CD4-positive, alpha-beta T cell (primary cell): ENCODE measurements at regions not wholly inside any gene's neighbourhood (a gene's known extent, or its start where the extent isn't known, plus 50 kb on each side); places are given as distances from the start of the nearest gene placed in this dataset.

Experiments used
- ATAC-seq: fragments of 200-7000 bp; cut with Tn5 transposase; one replicate; pipeline ENCODE4 v1.10.0; 2022; ENCODE audit warnings: mild to moderate bottlenecking; ENCODE audit not compliant: poor library complexity
- CTCF ChIA-PET: fragments of 350-600 bp; sonication (Branson Sonifier 250); formaldehyde crosslinking; loops from one replicate; lab custom pipeline; 2021; ENCODE audit warnings: antibody characterized with exemption, inconsistent platforms; lab: Charles Lee
- POLR2A ChIA-PET: fragments of 350-600 bp; sonication (Branson Sonifier 250); formaldehyde crosslinking; loops from one replicate; lab custom pipeline; 2021; ENCODE audit warnings: antibody characterized with exemption, inconsistent platforms; lab: Charles Lee
- DNase-seq, 14 experiments: peaks; one replicate each; pipeline ENCODE4 v3.0.0-alpha.2; 2013 to 2020; ENCODE audit warnings: mixed read lengths in 2 of 14
- H3K27ac ChIP-seq, 2 donors: one replicate each; pipeline versions ENCODE4 v1.5.1 to v1.7.0; 2013; ENCODE audit warnings: low read length in 2 of 2, low read depth in 1 of 2, mild to moderate bottlenecking in 1 of 2
- H3K27me3 ChIP-seq, 2 experiments: 1 replicate in 1 of 2; 2 replicates in 1 of 2; pipeline versions ENCODE4 v1.6.1 to v1.7.0; 2013; ENCODE audit warnings: low read length in 2 of 2, control low read depth in 1 of 2, mild to moderate bottlenecking in 1 of 2, moderate library complexity in 1 of 2; ENCODE audit not compliant: insufficient read depth in 2 of 2, control insufficient read depth in 1 of 2
- H3K36me3 ChIP-seq: one replicate; pipeline ENCODE4 v1.6.1; 2013; ENCODE audit warnings: low read length, control low read depth; ENCODE audit not compliant: insufficient read depth
- H3K4me1 ChIP-seq: one replicate; pipeline ENCODE4 v1.6.1; 2013; ENCODE audit warnings: low read length, control low read depth; ENCODE audit not compliant: insufficient read depth
- H3K4me3 ChIP-seq: one replicate; pipeline ENCODE4 v1.5.1; 2013; ENCODE audit warnings: mild to moderate bottlenecking, low read length, moderate library complexity
- H3K9me3 ChIP-seq, 2 experiments: 1 replicate in 1 of 2; 2 replicates in 1 of 2; pipeline versions ENCODE4 v1.6.1 to v1.7.0; 2013; ENCODE audit warnings: low read length in 2 of 2, mild to moderate bottlenecking in 2 of 2, control low read depth in 1 of 2, moderate library complexity in 1 of 2; ENCODE audit not compliant: control insufficient read depth in 1 of 2, insufficient read depth in 1 of 2
- H3K27ac Mint-ChIP-seq: one replicate; pipeline ENCODE4 v1.8.0; 2020; ENCODE audit warnings: mixed read lengths
- H3K27me3 Mint-ChIP-seq: one replicate; pipeline ENCODE4 v1.8.0; 2021; ENCODE audit warnings: mixed read lengths
- H3K36me3 Mint-ChIP-seq: one replicate; pipeline ENCODE4 v1.8.0; 2021; ENCODE audit warnings: low read depth, mixed read lengths
- H3K4me1 Mint-ChIP-seq: one replicate; pipeline ENCODE4 v1.8.0; 2021; ENCODE audit warnings: low read depth, mixed read lengths
- H3K4me3 Mint-ChIP-seq: one replicate; pipeline ENCODE4 v1.8.0; 2020; ENCODE audit warnings: mild to moderate bottlenecking, mixed read lengths
- H3K9me3 Mint-ChIP-seq: one replicate; pipeline ENCODE4 v1.8.0; 2020; ENCODE audit warnings: mixed read lengths
- intact Hi-C, 2 experiments: fragments of 100-400 bp; cut with DNase I in 1 of 2; cut with micrococcal nuclease in 1 of 2; formaldehyde crosslinking; loops; one replicate each; pipeline versions ENCODE4 v1.15.1 to v1.9.0; 2023 to 2025; cut with DNase I, micrococcal nuclease
- TF ChIP-seq, protein P1 (sequence below): fragments of 200-600 bp; IDR thresholded peaks from one replicate; pipeline ENCODE4 v1.8.0; 2022; ENCODE audit warnings: antibody characterized with exemption, mild to moderate bottlenecking

DNA sequence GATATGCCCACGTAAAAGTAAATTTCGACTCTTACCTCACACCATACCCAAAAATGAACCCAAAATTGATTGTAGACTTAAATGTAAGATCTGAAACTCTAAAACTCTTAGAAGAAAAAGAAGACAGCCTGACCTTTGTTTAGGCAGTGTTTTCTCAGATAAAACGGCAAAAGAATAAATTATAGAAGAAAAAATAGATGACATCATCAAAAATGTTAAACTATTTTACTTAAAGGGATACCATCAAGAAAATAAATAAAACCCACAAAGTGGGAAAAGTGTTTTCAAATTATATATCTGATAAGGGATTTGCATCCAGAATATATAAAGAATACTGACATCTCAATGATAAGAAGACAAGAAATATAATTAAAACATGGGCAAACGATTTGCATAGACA lies 862.7 kb downstream of the DTWD2 start:
- Mint-ChIP-seq H3K27me3 (no peaks in the 10 kb centered on the region), H3K4me1 (no peaks in the 10 kb centered on the region), H3K9me3 (peaks cover 7% of the 10 kb centered on the region), H3K36me3 (no peaks in the 10 kb centered on the region), H3K27ac (no peak overlapping the region), H3K4me3 (no peak overlapping the region)
- Histone ChIP-seq H3K27me3 (no peaks in the 10 kb centered on the region), H3K27ac (no peak overlapping the region), H3K9me3 (no peaks in the 10 kb centered on the region), H3K4me1 (no peaks in the 10 kb centered on the region), H3K4me3 (no peak overlapping the region), H3K36me3 (no peaks in the 10 kb centered on the region)
- ATAC-seq = no peak
- ChIA-PET CTCF (no interaction called here), POLR2A (no interaction called here)
- TF ChIP-seq, protein P1, sequence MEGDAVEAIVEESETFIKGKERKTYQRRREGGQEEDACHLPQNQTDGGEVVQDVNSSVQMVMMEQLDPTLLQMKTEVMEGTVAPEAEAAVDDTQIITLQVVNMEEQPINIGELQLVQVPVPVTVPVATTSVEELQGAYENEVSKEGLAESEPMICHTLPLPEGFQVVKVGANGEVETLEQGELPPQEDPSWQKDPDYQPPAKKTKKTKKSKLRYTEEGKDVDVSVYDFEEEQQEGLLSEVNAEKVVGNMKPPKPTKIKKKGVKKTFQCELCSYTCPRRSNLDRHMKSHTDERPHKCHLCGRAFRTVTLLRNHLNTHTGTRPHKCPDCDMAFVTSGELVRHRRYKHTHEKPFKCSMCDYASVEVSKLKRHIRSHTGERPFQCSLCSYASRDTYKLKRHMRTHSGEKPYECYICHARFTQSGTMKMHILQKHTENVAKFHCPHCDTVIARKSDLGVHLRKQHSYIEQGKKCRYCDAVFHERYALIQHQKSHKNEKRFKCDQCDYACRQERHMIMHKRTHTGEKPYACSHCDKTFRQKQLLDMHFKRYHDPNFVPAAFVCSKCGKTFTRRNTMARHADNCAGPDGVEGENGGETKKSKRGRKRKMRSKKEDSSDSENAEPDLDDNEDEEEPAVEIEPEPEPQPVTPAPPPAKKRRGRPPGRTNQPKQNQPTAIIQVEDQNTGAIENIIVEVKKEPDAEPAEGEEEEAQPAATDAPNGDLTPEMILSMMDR = no peak
- DNase-seq = no peak
- intact Hi-C loops = no loop called here

GRCh38 chr5:118121258-118121657 lies 867.1 kb downstream of the DTWD2 start:
- H3K36me3 Mint-ChIP-seq = no peaks in the 10 kb centered on the region
- peaks cover 15% of the 10 kb centered on the region for H3K9me3 Mint-ChIP-seq
- Histone ChIP-seq H3K9me3 (no peaks in the 10 kb centered on the region), H3K27ac (no peak overlapping the region), H3K4me3 (no peak overlapping the region), H3K36me3 (no peaks in the 10 kb centered on the region), H3K4me1 (no peaks in the 10 kb centered on the region), H3K27me3 (no peaks in the 10 kb centered on the region)
- TF ChIP-seq, protein P1 = no peak
- intact Hi-C loops = no loop called here
- POLR2A ChIA-PET = no interaction called here
- H3K4me3 Mint-ChIP-seq = no peak overlapping the region
- DNase-seq (no peak), ATAC-seq (no peak)
- H3K4me1 Mint-ChIP-seq = no peaks in the 10 kb centered on the region
- no peaks in the 10 kb centered on the region for H3K27me3 Mint-ChIP-seq
- H3K27ac Mint-ChIP-seq = no peak overlapping the region
- CTCF ChIA-PET = no interaction called here

DNA sequence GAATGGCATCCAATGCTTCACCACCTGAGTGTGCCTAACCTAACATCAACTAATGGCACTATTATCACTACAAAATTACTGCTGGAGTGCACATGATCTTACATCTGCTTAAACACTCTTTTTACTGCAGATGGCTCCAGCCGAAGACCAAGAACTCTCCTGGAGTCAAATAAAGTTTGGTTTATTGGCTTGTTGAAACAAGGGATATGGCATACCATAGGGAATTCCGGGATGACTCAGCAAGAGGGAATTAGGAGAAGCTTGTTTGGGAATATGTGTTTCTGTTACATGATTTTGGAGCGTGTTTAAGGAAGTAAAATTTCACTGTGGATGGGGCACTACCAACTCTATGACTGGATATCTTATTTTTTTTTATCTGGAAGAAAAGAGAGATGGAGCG lies 872.6 kb downstream of the DTWD2 start:
- Mint-ChIP-seq H3K27me3 (no peaks in the 10 kb centered on the region), H3K27ac (no peak overlapping the region), H3K9me3 (peaks cover 13% of the 10 kb centered on the region), H3K4me3 (no peak overlapping the region), H3K36me3 (no peaks in the 10 kb centered on the region), H3K4me1 (no peaks in the 10 kb centered on the region)
- H3K36me3 ChIP-seq = no peaks in the 10 kb centered on the region
- H3K4me3 ChIP-seq = no peak overlapping the region
- no peak overlapping the region for H3K27ac ChIP-seq
- DNase-seq = no peak
- POLR2A ChIA-PET = interaction anchor here (0.7 kb wide), 1 partner anchor 515 kb away, joined by 4 read pairs; no protein-coding TSS in a partner anchor
- no peak for ATAC-seq
- no peaks in the 10 kb centered on the region for H3K27me3 ChIP-seq
- CTCF ChIA-PET = no interaction called here
- intact Hi-C loops = no loop called here
- no peaks in the 10 kb centered on the region for H3K9me3 ChIP-seq
- TF ChIP-seq, protein P1 = no peak
- no peaks in the 10 kb centered on the region for H3K4me1 ChIP-seq
